ENCODE measurements at regions not wholly inside any gene's neighbourhood (a gene's known extent, or its start where the extent isn't known, plus 50 kb on each side); places are given as distances from the start of the nearest gene placed in this dataset.

DNA sequence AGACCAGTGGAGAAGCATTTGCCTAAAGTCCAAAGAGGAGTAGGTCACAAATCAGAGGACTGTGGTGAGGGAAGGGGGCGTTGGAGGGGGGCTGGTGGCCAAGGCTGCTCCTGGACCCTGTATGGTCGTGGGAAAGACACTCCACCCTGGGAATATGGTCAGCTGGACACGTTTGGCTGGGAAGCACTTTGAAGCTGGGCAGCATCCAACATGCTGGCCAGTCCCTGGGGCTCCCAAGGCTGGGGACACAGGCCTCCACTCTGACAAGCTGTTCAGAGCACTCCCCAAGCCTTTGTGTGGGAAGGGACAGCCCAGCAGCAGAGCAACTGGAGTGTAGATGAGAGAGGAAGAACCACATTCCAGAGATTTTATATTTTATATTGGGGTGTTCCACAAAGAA is 203.2 kb downstream of the ANKRD60 start:
- TF ChIP-seq, protein P1, sequence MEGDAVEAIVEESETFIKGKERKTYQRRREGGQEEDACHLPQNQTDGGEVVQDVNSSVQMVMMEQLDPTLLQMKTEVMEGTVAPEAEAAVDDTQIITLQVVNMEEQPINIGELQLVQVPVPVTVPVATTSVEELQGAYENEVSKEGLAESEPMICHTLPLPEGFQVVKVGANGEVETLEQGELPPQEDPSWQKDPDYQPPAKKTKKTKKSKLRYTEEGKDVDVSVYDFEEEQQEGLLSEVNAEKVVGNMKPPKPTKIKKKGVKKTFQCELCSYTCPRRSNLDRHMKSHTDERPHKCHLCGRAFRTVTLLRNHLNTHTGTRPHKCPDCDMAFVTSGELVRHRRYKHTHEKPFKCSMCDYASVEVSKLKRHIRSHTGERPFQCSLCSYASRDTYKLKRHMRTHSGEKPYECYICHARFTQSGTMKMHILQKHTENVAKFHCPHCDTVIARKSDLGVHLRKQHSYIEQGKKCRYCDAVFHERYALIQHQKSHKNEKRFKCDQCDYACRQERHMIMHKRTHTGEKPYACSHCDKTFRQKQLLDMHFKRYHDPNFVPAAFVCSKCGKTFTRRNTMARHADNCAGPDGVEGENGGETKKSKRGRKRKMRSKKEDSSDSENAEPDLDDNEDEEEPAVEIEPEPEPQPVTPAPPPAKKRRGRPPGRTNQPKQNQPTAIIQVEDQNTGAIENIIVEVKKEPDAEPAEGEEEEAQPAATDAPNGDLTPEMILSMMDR (IDR thresholded peaks at IDR 0.05): no peak
- no peak for TF ChIP-seq POLR2A (IDR thresholded peaks at IDR 0.05)
